ENCODE measurements at regions not wholly inside any gene's neighbourhood (a gene's known extent, or its start where the extent isn't known, plus 50 kb on each side); places are given as distances from the start of the nearest gene placed in this dataset.

GRCh38 chr9:20255052-20255451, 367.2 kb downstream of the MLLT3 start:
- Mint-ChIP-seq H3K4me3 (ENCODE audit: low read depth) (no peak overlapping the region), H3K9me3 (ENCODE audit: low read depth) (no peaks in the 10 kb centered on the region), H3K27ac (no peak overlapping the region), H3K36me3 (ENCODE audit: insufficient read depth) (no peaks in the 10 kb centered on the region), H3K27me3 (no peaks in the 10 kb centered on the region), H3K4me1 (ENCODE audit: low read depth) (no peaks in the 10 kb centered on the region)
- no peak for DNase-seq (ENCODE audit: low spot score, unreplicated experiment)
- no peak for TF ChIP-seq CTCF (IDR thresholded peaks at IDR 0.05; ENCODE audit: unreplicated experiment)

- H3K9me3 Mint-ChIP-seq (ENCODE audit: low read depth), result peaks cover 3% of the 10 kb centered on the region
- H3K27me3 Mint-ChIP-seq, result no peaks in the 10 kb centered on the region
- no peaks in the 10 kb centered on the region for H3K36me3 Mint-ChIP-seq (ENCODE audit: insufficient read depth)
- H3K27ac Mint-ChIP-seq, result no peak overlapping the region
- DNase-seq (ENCODE audit: low spot score, unreplicated experiment), result no peak
- TF ChIP-seq CTCF (IDR thresholded peaks at IDR 0.05; ENCODE audit: unreplicated experiment), result no peak
- H3K4me3 Mint-ChIP-seq (ENCODE audit: low read depth), result no peak overlapping the region
- no peaks in the 10 kb centered on the region for H3K4me1 Mint-ChIP-seq (ENCODE audit: low read depth)
Measured at GRCh38 chr9:20253635-20254034, 368.7 kb downstream of the MLLT3 start.

GRCh38 chr9:20252778-20253177, 369.5 kb downstream of the MLLT3 start:
- H3K27me3 Mint-ChIP-seq, result no peaks in the 10 kb centered on the region
- no peak for DNase-seq (ENCODE audit: low spot score, unreplicated experiment)
- no peak overlapping the region for H3K27ac Mint-ChIP-seq
- no peaks in the 10 kb centered on the region for H3K4me1 Mint-ChIP-seq (ENCODE audit: low read depth)
- H3K9me3 Mint-ChIP-seq (ENCODE audit: low read depth), result peaks cover 4% of the 10 kb centered on the region
- TF ChIP-seq CTCF (IDR thresholded peaks at IDR 0.05; ENCODE audit: unreplicated experiment), result no peak
- no peaks in the 10 kb centered on the region for H3K36me3 Mint-ChIP-seq (ENCODE audit: insufficient read depth)
- no peak overlapping the region for H3K4me3 Mint-ChIP-seq (ENCODE audit: low read depth)

GRCh38 chr9:20250791-20251190, 371.5 kb downstream of the MLLT3 start:
- Mint-ChIP-seq H3K36me3 (ENCODE audit: insufficient read depth) (no peaks in the 10 kb centered on the region), H3K27me3 (no peaks in the 10 kb centered on the region), H3K4me1 (ENCODE audit: low read depth) (no peaks in the 10 kb centered on the region), H3K9me3 (ENCODE audit: low read depth) (peaks cover 4% of the 10 kb centered on the region), H3K4me3 (ENCODE audit: low read depth) (no peak overlapping the region), H3K27ac (no peak overlapping the region)
- TF ChIP-seq CTCF (IDR thresholded peaks at IDR 0.05; ENCODE audit: unreplicated experiment), result no peak
- no peak for DNase-seq (ENCODE audit: low spot score, unreplicated experiment)

GRCh38 chr9:20244271-20244670, 378.0 kb downstream of the MLLT3 start:
- no peak for TF ChIP-seq CTCF (IDR thresholded peaks at IDR 0.05; ENCODE audit: unreplicated experiment)
- no peak for DNase-seq (ENCODE audit: low spot score, unreplicated experiment)
- H3K27ac Mint-ChIP-seq, result no peak overlapping the region
- H3K9me3 Mint-ChIP-seq (ENCODE audit: low read depth), result peaks cover 4% of the 10 kb centered on the region
- no peak overlapping the region for H3K4me3 Mint-ChIP-seq (ENCODE audit: low read depth)
- H3K36me3 Mint-ChIP-seq (ENCODE audit: insufficient read depth), result no peaks in the 10 kb centered on the region
- no peaks in the 10 kb centered on the region for H3K4me1 Mint-ChIP-seq (ENCODE audit: low read depth)
- peaks cover 3% of the 10 kb centered on the region for H3K27me3 Mint-ChIP-seq
